K562 (cell line): ENCODE measurements at regions not wholly inside any gene's neighbourhood (a gene's known extent, or its start where the extent isn't known, plus 50 kb on each side); places are given as distances from the start of the nearest gene placed in this dataset.

ENCODE experiments used
- ATAC-seq: fragments of 200-7000 bp; cut with Tn5 transposase; 3 replicates; pipeline ENCODE4 v1.9.1; 2020; ENCODE audit warnings: moderate library complexity
- BruUV-seq: library from RNA; stranded (reverse); fragments of 400-500 nt; replicated peaks from 2 replicates; lab custom pipeline; 2021; lab: Mats Ljungman, UMichigan
- CTCF ChIA-PET: fragments of 300-600 bp; formaldehyde crosslinking; extraction: SDS; loops from one replicate; lab custom pipeline; 2021; ENCODE audit warnings: low intra/inter-chr PET ratio; lab: Yijun Ruan, JAX
- POLR2A ChIA-PET: fragments of 300-600, 350-650 bp; sonication (Branson Sonifier 250); formaldehyde crosslinking; extraction: SDS; loops from one replicate; lab custom pipeline; 2021; ENCODE audit warnings: antibody characterized with exemption, inconsistent platforms; lab: Yijun Ruan, JAX
- DNase-seq, 4 experiments: peaks; one replicate each; pipeline versions ENCODE4 v3.0.0 to v3.0.0-alpha.2; 2011 to 2018; ENCODE audit warnings: low spot score in 3 of 4, mixed read lengths in 3 of 4; ENCODE audit errors: extremely low read depth in 1 of 4
- FAIRE-seq: peaks from 2 replicates; lab custom pipeline; 2011; peaks lifted over from hg19 to GRCh38; lab: Jason Lieb, UNC
- H2AFZ ChIP-seq: 2 replicates; pipeline ENCODE4 v1.6.0; 2011; ENCODE audit warnings: low read depth, low read length, control low read depth, inconsistent platforms
- H3K27ac ChIP-seq: fragments of 200-600 bp; 3 replicates; pipeline ENCODE4 v1.8.0; 2011; ENCODE audit warnings: low read depth, mild to moderate bottlenecking, control low read depth, inconsistent platforms, low read length, moderate library complexity, mixed read lengths; ENCODE audit errors: extremely low read depth
- H3K27me3 ChIP-seq, 2 experiments: fragments of 300-600 bp in 1 of 2; 2 replicates in 1 of 2; 3 replicates in 1 of 2; pipeline versions ENCODE4 v1.6.0 to v1.8.0; 2011; ENCODE audit warnings: inconsistent platforms in 2 of 2, low read length in 2 of 2, mild to moderate bottlenecking in 1 of 2, mixed read lengths in 1 of 2, moderate library complexity in 1 of 2; ENCODE audit not compliant: control insufficient read depth in 2 of 2, insufficient read depth in 2 of 2
- H3K36me3 ChIP-seq: fragments of 300-600 bp; 3 replicates; pipeline ENCODE4 v1.8.0; 2011; ENCODE audit warnings: mild to moderate bottlenecking, low read length, inconsistent platforms; ENCODE audit not compliant: control insufficient read depth, insufficient read depth
- H3K4me1 ChIP-seq, 2 experiments: fragments of 200-600 bp in 1 of 2; replicated peaks in 1 of 2; 2 replicates in 1 of 2; 3 replicates in 1 of 2; pipeline versions ENCODE4 v1.5.1 to v1.8.0; 2011; ENCODE audit warnings: inconsistent platforms in 2 of 2, low read length in 2 of 2, mild to moderate bottlenecking in 1 of 2, mixed read lengths in 1 of 2, moderate library complexity in 1 of 2; ENCODE audit not compliant: control insufficient read depth in 2 of 2, insufficient read depth in 2 of 2
- H3K4me2 ChIP-seq: 2 replicates; pipeline ENCODE4 v1.6.1; 2011; ENCODE audit warnings: low read length, control low read depth, inconsistent platforms, mixed read lengths; ENCODE audit not compliant: insufficient read depth
- H3K4me3 ChIP-seq: fragments of 200-600 bp; sonication (generic), shearing (Covaris generic); 2 replicates; pipeline ENCODE4 v1.5.1; 2016; ENCODE audit warnings: control low read depth, inconsistent platforms
- H3K79me2 ChIP-seq: fragments of 200-600 bp; 3 replicates; pipeline ENCODE4 v1.8.0; 2011; ENCODE audit warnings: low read length, inconsistent platforms; ENCODE audit not compliant: control insufficient read depth, insufficient read depth
- H3K9ac ChIP-seq, 2 experiments: 2 replicates each; pipeline versions ENCODE4 v1.6.0 to v1.6.1; 2011; ENCODE audit warnings: low read depth in 2 of 2, low read length in 2 of 2, control low read depth in 1 of 2, inconsistent platforms in 1 of 2, mild to moderate bottlenecking in 1 of 2, mixed read lengths in 1 of 2; ENCODE audit not compliant: insufficient read depth in 1 of 2
- H3K9me1 ChIP-seq: one replicate; pipeline ENCODE4 v1.6.0; 2011; ENCODE audit warnings: inconsistent platforms, mild to moderate bottlenecking, low read length, moderate library complexity; ENCODE audit not compliant: control insufficient read depth, insufficient read depth
- H3K9me3 ChIP-seq: replicated peaks from 2 replicates; pipeline ENCODE4 v1.5.1; 2011; ENCODE audit warnings: low read depth, low read length, inconsistent platforms; ENCODE audit not compliant: control insufficient read depth, insufficient read depth
- H4K20me1 ChIP-seq: replicated peaks from 2 replicates; pipeline ENCODE4 v1.6.1; 2011; ENCODE audit warnings: low read length, inconsistent platforms, mixed read lengths; ENCODE audit not compliant: control insufficient read depth, insufficient read depth
- ARID1B ChIP-seq: fragments of 450-650 bp; IDR thresholded peaks from 2 replicates; pipeline ENCODE4 v1.6.1; 2016; ENCODE audit warnings: antibody characterized with exemption, mild to moderate bottlenecking, inconsistent platforms
- CEBPB ChIP-seq: fragments of 450-650 bp; IDR thresholded peaks from 2 replicates; pipeline ENCODE4 v1.6.1; 2016; ENCODE audit warnings: missing genetic modification characterization, missing compliant biosample characterization
- CEBPG ChIP-seq, 3 experiments: fragments of 200-800 bp in 1 of 3; sonication (Bioruptor generic) in 1 of 3; sonication (generic) in 1 of 3; formaldehyde crosslinking in 1 of 3; IDR thresholded peaks in 2 of 3; conservative IDR thresholded peaks in 1 of 3; 2 replicates each; pipeline versions ENCODE4 v1.6.1 to v1.8.0; 2016 to 2022; ENCODE audit warnings: missing compliant biosample characterization in 2 of 3, missing genetic modification characterization in 2 of 3, mild to moderate bottlenecking in 1 of 3, missing genetic modification reagents in 1 of 3
- MAZ ChIP-seq, 2 experiments: fragments of 450-650 bp in 1 of 2; sonication (generic) in 1 of 2; formaldehyde crosslinking; IDR thresholded peaks in 1 of 2; conservative IDR thresholded peaks in 1 of 2; 2 replicates each; pipeline versions ENCODE4 v1.4.0 to v1.5.0; 2020; ENCODE audit warnings: mild to moderate bottlenecking in 1 of 2, missing genetic modification reagents in 1 of 2
- ZEB2 ChIP-seq: fragments of 450-650 bp; IDR thresholded peaks from 2 replicates; pipeline ENCODE4 v1.6.1; 2016
- ZNF41 ChIP-seq: fragments of 250-450 bp; sonication (Bioruptor Pico); conservative IDR thresholded peaks from 2 replicates; pipeline ENCODE4 v1.4.0; 2020; ENCODE audit warnings: mild to moderate bottlenecking
- WGBS: fragments of 100-300 bp; shearing (Covaris generic); methylation state at CpG from one replicate; pipeline ENCODE4 v1.1.6; 2016; ENCODE audit warnings: low coverage, mixed read lengths; ENCODE audit not compliant: insufficient coverage; ENCODE audit errors: missing lambda C conversion rate; 5-methylcytosine and 5-hydroxymethylcytosine counted together
- in situ Hi-C: fragments of 300-500 bp; cut with MboI; formaldehyde crosslinking; loops from 4 replicates; pipeline ENCODE4 v1.15.0; 2018; ENCODE audit warnings: inconsistent platforms, mixed read lengths
- intact Hi-C: fragments of 100-400 bp; cut with micrococcal nuclease; formaldehyde crosslinking; loops from 2 replicates; pipeline ENCODE4 v1.14.2; 2022
- TF ChIP-seq, protein P1 (sequence below): IDR thresholded peaks from 2 replicates; pipeline ENCODE4 v1.6.1; 2014; ENCODE audit warnings: antibody characterized with exemption
- TF ChIP-seq, protein P2 (sequence below): sonication (generic); formaldehyde crosslinking; IDR thresholded peaks from 2 replicates; pipeline ENCODE4 v1.8.0; 2022; ENCODE audit warnings: mild to moderate bottlenecking, missing genetic modification reagents

DNA sequence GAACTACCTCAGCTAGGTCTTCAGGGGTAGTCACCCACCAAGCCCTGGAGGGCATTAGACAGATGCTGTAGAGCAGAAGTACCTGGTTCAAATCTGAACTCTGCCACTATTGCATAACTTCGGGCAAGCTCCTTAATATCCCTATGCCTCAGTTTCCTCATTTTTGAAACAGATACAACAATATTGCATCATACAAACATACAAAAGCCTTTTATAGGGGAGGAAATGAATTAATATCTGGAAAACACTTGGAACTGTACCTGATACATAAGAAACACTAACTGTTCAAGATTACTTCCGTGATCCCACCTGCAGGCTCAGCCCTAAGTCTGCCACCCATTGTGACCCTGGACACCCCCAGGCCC is 166.1 kb downstream of the EFNB1 start:
- H3K27me3 ChIP-seq, result peaks cover 0 to 14% of the 10 kb centered on the region in 2 experiments; a peak in 3 of 5 replicates
- intact Hi-C loops, result no loop called here
- no TSS peak for BruUV-seq
- H3K27ac ChIP-seq, result no peak overlapping the region
- no peaks in the 10 kb centered on the region for H3K9me3 ChIP-seq
- TF ChIP-seq CEBPB, result 0 out of 2 replicates have a peak, but pooled peaks have one; percentile 19
- TF ChIP-seq ARID1B, result no peak
- no peak for TF ChIP-seq CEBPG (CRISPR knock-in tag; IDR thresholded peaks at IDR 0.05)
- peak in 1 of 2 experiments; percentile 51; a peak in 1 of 4 replicates for TF ChIP-seq CEBPG (tag; conservative IDR thresholded peaks at IDR 0.05 in 1 of 2, IDR thresholded peaks at IDR 0.05 in 1 of 2)
- TF ChIP-seq, all 486 proteins: peak for 2
- H3K9ac ChIP-seq, result no peak overlapping the region
- H2AFZ ChIP-seq, result no peak overlapping the region
- DNase-seq (no peak), FAIRE-seq (no peak), ATAC-seq (no peak)
- H4K20me1 ChIP-seq, result 0 out of 2 replicates have a peak, but pooled peaks cover 3% of the 10 kb centered on the region
- WGBS, result 0% methylated on average over 1 of the region's 2 CpGs
- H3K9me1 ChIP-seq, result no peaks in the 10 kb centered on the region
- in situ Hi-C loops, result no loop called here
- no peaks in the 10 kb centered on the region for H3K36me3 ChIP-seq
- no peak overlapping the region for H3K4me3 ChIP-seq
- no peaks in the 10 kb centered on the region for H3K79me2 ChIP-seq
- no peaks in the 10 kb centered on the region; a peak in 1 of 5 replicates for H3K4me1 ChIP-seq
- ChIA-PET CTCF (no interaction called here), POLR2A (no interaction called here)
- no peak overlapping the region for H3K4me2 ChIP-seq

DNA sequence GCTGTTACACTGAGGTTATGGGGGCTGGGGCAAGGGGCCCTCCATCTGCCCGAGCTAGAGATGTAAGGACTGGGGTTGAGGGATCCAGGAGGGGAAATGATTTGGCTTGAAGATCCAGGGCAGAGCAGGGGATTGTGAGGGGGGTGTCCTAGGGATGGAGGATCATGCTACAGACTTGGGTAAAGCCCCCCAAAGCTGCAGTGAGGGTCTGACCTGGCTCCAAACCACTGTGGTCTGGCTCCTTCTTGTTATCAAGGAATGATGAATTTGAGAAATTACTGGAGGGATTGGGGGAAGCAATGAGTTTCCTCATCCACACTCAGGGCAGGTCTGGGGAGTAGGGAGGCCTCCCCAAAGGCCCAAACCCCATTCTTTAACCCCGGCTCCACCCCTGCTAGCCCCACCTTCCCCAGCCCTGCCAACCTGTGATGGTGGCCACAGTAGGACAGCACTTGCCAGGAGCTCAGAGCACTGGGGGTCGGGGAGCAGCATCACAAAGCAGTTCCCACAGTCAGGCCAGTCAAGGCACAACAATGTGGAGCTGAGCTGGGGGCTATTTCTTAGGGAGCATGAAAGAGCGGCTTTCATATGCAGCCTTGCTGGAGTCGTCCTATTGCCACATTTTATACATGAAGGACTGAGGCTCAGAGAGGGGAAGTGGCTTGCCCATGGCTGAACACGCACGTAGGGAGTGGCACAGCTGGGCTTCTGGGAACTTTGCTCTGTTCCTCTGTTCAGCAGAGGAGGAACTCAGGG is 165.5 kb downstream of the EFNB1 start:
- no peak overlapping the region for H3K4me3 ChIP-seq
- WGBS, result 0% methylated on average over 6 of the region's 7 CpGs
- ATAC-seq, result no peak
- in situ Hi-C loops (no loop called here), intact Hi-C loops (no loop called here)
- 0 out of 2 replicates have a peak, but pooled peaks cover 3% of the 10 kb centered on the region for H4K20me1 ChIP-seq
- no peak for FAIRE-seq
- no peak overlapping the region for H3K4me2 ChIP-seq
- no peaks in the 10 kb centered on the region for H3K79me2 ChIP-seq
- DNase-seq, result no peak
- no peaks in the 10 kb centered on the region for H3K36me3 ChIP-seq
- H3K9me1 ChIP-seq, result no peaks in the 10 kb centered on the region
- H3K4me1 ChIP-seq, result no peaks in the 10 kb centered on the region; a peak in 1 of 5 replicates
- no peak overlapping the region for H2AFZ ChIP-seq
- ChIA-PET POLR2A (interaction anchor here (0.5 kb wide), 1 partner anchor 184 kb away, joined by 3 read pairs; no protein-coding TSS in a partner anchor), CTCF (no interaction called here)
- no TSS peak for BruUV-seq
- no peak overlapping the region for H3K27ac ChIP-seq
- peaks cover 0 to 14% of the 10 kb centered on the region in 2 experiments; a peak in 3 of 5 replicates for H3K27me3 ChIP-seq
- H3K9me3 ChIP-seq, result no peaks in the 10 kb centered on the region
- no peak overlapping the region for H3K9ac ChIP-seq
- TF ChIP-seq MAZ (CRISPR knock-in tag; conservative IDR thresholded peaks at IDR 0.05 in 1 of 2, IDR thresholded peaks at IDR 0.05 in 1 of 2), result no peak
- TF ChIP-seq ZEB2, result no peak
- TF ChIP-seq, protein P1, sequence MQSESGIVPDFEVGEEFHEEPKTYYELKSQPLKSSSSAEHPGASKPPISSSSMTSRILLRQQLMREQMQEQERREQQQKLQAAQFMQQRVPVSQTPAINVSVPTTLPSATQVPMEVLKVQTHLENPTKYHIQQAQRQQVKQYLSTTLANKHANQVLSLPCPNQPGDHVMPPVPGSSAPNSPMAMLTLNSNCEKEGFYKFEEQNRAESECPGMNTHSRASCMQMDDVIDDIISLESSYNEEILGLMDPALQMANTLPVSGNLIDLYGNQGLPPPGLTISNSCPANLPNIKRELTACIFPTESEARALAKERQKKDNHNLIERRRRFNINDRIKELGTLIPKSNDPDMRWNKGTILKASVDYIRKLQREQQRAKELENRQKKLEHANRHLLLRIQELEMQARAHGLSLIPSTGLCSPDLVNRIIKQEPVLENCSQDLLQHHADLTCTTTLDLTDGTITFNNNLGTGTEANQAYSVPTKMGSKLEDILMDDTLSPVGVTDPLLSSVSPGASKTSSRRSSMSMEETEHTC, result no peak
- TF ChIP-seq, protein P2, sequence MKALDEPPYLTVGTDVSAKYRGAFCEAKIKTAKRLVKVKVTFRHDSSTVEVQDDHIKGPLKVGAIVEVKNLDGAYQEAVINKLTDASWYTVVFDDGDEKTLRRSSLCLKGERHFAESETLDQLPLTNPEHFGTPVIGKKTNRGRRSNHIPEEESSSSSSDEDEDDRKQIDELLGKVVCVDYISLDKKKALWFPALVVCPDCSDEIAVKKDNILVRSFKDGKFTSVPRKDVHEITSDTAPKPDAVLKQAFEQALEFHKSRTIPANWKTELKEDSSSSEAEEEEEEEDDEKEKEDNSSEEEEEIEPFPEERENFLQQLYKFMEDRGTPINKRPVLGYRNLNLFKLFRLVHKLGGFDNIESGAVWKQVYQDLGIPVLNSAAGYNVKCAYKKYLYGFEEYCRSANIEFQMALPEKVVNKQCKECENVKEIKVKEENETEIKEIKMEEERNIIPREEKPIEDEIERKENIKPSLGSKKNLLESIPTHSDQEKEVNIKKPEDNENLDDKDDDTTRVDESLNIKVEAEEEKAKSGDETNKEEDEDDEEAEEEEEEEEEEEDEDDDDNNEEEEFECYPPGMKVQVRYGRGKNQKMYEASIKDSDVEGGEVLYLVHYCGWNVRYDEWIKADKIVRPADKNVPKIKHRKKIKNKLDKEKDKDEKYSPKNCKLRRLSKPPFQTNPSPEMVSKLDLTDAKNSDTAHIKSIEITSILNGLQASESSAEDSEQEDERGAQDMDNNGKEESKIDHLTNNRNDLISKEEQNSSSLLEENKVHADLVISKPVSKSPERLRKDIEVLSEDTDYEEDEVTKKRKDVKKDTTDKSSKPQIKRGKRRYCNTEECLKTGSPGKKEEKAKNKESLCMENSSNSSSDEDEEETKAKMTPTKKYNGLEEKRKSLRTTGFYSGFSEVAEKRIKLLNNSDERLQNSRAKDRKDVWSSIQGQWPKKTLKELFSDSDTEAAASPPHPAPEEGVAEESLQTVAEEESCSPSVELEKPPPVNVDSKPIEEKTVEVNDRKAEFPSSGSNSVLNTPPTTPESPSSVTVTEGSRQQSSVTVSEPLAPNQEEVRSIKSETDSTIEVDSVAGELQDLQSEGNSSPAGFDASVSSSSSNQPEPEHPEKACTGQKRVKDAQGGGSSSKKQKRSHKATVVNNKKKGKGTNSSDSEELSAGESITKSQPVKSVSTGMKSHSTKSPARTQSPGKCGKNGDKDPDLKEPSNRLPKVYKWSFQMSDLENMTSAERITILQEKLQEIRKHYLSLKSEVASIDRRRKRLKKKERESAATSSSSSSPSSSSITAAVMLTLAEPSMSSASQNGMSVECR, result no peak
- no peak for TF ChIP-seq ZNF41
